ENCODE measurements at regions not wholly inside any gene's neighbourhood (a gene's known extent, or its start where the extent isn't known, plus 50 kb on each side); places are given as distances from the start of the nearest gene placed in this dataset.

- TF ChIP-seq ZNF124 (CRISPR knock-in tag; IDR thresholded peaks at IDR 0.05) (no peak), ZNF175 (CRISPR knock-in tag; IDR thresholded peaks at IDR 0.05; ENCODE audit: low read depth) (no peak), ZNF830 (CRISPR knock-in tag; IDR thresholded peaks at IDR 0.05) (no peak), NR2C1 (IDR thresholded peaks at IDR 0.05) (no peak), NR2C1 (tag; IDR thresholded peaks at IDR 0.05) (no peak), MTA3 (IDR thresholded peaks at IDR 0.05; ENCODE audit: borderline replicate concordance) (no peak), POLR2AphosphoS5 (IDR thresholded peaks at IDR 0.05; ENCODE audit: control insufficient read depth, insufficient read depth, low read depth, low read length) (no peak), HDAC6 (IDR thresholded peaks at IDR 0.05; ENCODE audit: low read depth, low read length) (no peak), PRMT5 (CRISPR knock-in tag; IDR thresholded peaks at IDR 0.05) (no peak)
- TF ChIP-seq, protein P1, sequence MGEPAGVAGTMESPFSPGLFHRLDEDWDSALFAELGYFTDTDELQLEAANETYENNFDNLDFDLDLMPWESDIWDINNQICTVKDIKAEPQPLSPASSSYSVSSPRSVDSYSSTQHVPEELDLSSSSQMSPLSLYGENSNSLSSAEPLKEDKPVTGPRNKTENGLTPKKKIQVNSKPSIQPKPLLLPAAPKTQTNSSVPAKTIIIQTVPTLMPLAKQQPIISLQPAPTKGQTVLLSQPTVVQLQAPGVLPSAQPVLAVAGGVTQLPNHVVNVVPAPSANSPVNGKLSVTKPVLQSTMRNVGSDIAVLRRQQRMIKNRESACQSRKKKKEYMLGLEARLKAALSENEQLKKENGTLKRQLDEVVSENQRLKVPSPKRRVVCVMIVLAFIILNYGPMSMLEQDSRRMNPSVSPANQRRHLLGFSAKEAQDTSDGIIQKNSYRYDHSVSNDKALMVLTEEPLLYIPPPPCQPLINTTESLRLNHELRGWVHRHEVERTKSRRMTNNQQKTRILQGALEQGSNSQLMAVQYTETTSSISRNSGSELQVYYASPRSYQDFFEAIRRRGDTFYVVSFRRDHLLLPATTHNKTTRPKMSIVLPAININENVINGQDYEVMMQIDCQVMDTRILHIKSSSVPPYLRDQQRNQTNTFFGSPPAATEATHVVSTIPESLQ (CRISPR knock-in tag; IDR thresholded peaks at IDR 0.05) = no peak
Observed at GRCh38 chr12:77629141-77629540, 201.6 kb upstream of the NAV3 start (continued).

- ATAC-seq (no peak), DNase-seq (ENCODE audit: extremely low read depth in 1 of 4, low spot score in 3 of 4) (no peak), FAIRE-seq (no peak)
- 0 out of 2 replicates have a peak, but pooled peaks cover 1% of the 10 kb centered on the region for H3K9me3 ChIP-seq (replicated peaks; ENCODE audit: control insufficient read depth, insufficient read depth, low read depth, low read length)
- 0% methylated on average over 3 of the region's 3 CpGs for WGBS (ENCODE audit: insufficient coverage, low coverage, missing lambda C conversion rate)
- H3K9me1 ChIP-seq (ENCODE audit: control insufficient read depth, insufficient read depth, low read length) = no peaks in the 10 kb centered on the region
- intact Hi-C loops (cut with micrococcal nuclease) = no loop called here
- CTCF ChIA-PET (ENCODE audit: low intra/inter-chr PET ratio) = no interaction called here
- no peaks in the 10 kb centered on the region for H3K4me1 ChIP-seq (replicated peaks in 1 of 2; ENCODE audit: control insufficient read depth in 2 of 2, insufficient read depth in 2 of 2, low read length in 2 of 2)
- H3K79me2 ChIP-seq (ENCODE audit: control insufficient read depth, insufficient read depth, low read length) = no peaks in the 10 kb centered on the region
- no peak overlapping the region for H2AFZ ChIP-seq (ENCODE audit: low read depth, low read length)
- in situ Hi-C loops (cut with MboI) = no loop called here
- no peaks in the 10 kb centered on the region for H3K36me3 ChIP-seq (ENCODE audit: control insufficient read depth, insufficient read depth, low read length)
- POLR2A ChIA-PET = no interaction called here
- H3K4me3 ChIP-seq = no peak overlapping the region
- H3K4me2 ChIP-seq (ENCODE audit: insufficient read depth, low read length) = no peak overlapping the region
- H4K20me1 ChIP-seq (replicated peaks; ENCODE audit: control insufficient read depth, insufficient read depth, low read length) = no peaks in the 10 kb centered on the region
- H3K9ac ChIP-seq (ENCODE audit: insufficient read depth in 1 of 2, low read depth in 2 of 2, low read length in 2 of 2) = no peak overlapping the region
- H3K27ac ChIP-seq (ENCODE audit: extremely low read depth, low read depth, low read length) = no peak overlapping the region
- H3K27me3 ChIP-seq (ENCODE audit: control insufficient read depth in 2 of 2, insufficient read depth in 2 of 2, low read length in 2 of 2) = no peaks in the 10 kb centered on the region
- no TSS peak for BruUV-seq (replicated peaks)
- no peak for TF ChIP-seq FOXJ2 (tag; IDR thresholded peaks at IDR 0.05)
- TF ChIP-seq MYC (IDR thresholded peaks at IDR 0.05; ENCODE audit: low read depth, low read length) = no peak
- TF ChIP-seq MYC (CRISPR knock-in tag; IDR thresholded peaks at IDR 0.05; ENCODE audit: borderline replicate concordance, low read depth) = no peak
- no peak for TF ChIP-seq ZNF24 (IDR thresholded peaks at IDR 0.05)
- no peak for TF ChIP-seq RBBP5 (IDR thresholded peaks at IDR 0.05; ENCODE audit: borderline replicate concordance, insufficient read depth, low read length, poor library complexity, severe bottlenecking)
- no peak for TF ChIP-seq ZNF766 (CRISPR knock-in tag; conservative IDR thresholded peaks at IDR 0.05)
- no peak for TF ChIP-seq SMARCA4 (IDR thresholded peaks at IDR 0.05)
- TF ChIP-seq MAFK (IDR thresholded peaks at IDR 0.05; ENCODE audit: low read length) = no peak
- TF ChIP-seq SAFB2 (IDR thresholded peaks at IDR 0.05; ENCODE audit: borderline replicate concordance, low read depth, low read length, severe bottlenecking) = no peak
- no peak for TF ChIP-seq ZNF444 (CRISPR knock-in tag; IDR thresholded peaks at IDR 0.05)
- no peak for TF ChIP-seq TCF15 (CRISPR knock-in tag; IDR thresholded peaks at IDR 0.05)
Observed at GRCh38 chr12:77625441-77625840, 205.3 kb upstream of the NAV3 start.
